Sigmoid colon (tissue), 4 donors: ENCODE measurements at regions not wholly inside any gene's neighbourhood (a gene's known extent, or its start where the extent isn't known, plus 50 kb on each side); places are given as distances from the start of the nearest gene placed in this dataset.

ENCODE experiments used
- POLR2AphosphoS5 ChIP-seq, 4 donors: sonication (generic); formaldehyde crosslinking; IDR thresholded peaks; one replicate each; pipeline ENCODE4 v1.6.1; 2017; ENCODE audit warnings: antibody characterized with exemption in 4 of 4
- TF ChIP-seq, protein P1 (sequence below), 4 experiments: fragments of 450-650 bp in 3 of 4; fragments of 200-600 bp in 1 of 4; IDR thresholded peaks; one replicate each; pipeline ENCODE4 v1.5.1; 2016 to 2019; ENCODE audit warnings: antibody characterized with exemption in 4 of 4, mild to moderate bottlenecking in 3 of 4, moderate library complexity in 2 of 4

DNA sequence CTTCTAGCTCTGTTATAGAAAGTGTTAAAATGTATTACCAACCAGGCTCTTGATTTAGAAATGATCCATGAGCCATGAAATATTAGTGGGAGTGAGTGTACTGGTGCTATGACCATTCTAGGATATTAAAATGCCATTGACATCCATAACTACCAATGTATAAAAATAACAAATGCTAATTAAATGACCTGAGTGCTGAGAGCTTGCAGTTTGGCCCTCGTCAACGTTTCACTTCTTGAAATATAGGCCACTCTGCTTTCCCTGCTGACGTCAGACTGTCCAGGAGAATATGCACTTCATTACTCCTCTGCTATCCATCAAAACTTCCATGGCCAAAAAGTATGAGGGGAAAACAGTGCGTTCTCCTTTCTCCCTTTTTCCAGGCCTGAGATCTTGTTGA, 563.1 kb downstream of the METTL15 start:
- TF ChIP-seq, protein P1, sequence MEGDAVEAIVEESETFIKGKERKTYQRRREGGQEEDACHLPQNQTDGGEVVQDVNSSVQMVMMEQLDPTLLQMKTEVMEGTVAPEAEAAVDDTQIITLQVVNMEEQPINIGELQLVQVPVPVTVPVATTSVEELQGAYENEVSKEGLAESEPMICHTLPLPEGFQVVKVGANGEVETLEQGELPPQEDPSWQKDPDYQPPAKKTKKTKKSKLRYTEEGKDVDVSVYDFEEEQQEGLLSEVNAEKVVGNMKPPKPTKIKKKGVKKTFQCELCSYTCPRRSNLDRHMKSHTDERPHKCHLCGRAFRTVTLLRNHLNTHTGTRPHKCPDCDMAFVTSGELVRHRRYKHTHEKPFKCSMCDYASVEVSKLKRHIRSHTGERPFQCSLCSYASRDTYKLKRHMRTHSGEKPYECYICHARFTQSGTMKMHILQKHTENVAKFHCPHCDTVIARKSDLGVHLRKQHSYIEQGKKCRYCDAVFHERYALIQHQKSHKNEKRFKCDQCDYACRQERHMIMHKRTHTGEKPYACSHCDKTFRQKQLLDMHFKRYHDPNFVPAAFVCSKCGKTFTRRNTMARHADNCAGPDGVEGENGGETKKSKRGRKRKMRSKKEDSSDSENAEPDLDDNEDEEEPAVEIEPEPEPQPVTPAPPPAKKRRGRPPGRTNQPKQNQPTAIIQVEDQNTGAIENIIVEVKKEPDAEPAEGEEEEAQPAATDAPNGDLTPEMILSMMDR (IDR thresholded peaks at IDR 0.05), result no peak
- TF ChIP-seq POLR2AphosphoS5 (IDR thresholded peaks at IDR 0.05), result no peak
